ENCODE measurements at regions not wholly inside any gene's neighbourhood (a gene's known extent, or its start where the extent isn't known, plus 50 kb on each side); places are given as distances from the start of the nearest gene placed in this dataset.

DNA sequence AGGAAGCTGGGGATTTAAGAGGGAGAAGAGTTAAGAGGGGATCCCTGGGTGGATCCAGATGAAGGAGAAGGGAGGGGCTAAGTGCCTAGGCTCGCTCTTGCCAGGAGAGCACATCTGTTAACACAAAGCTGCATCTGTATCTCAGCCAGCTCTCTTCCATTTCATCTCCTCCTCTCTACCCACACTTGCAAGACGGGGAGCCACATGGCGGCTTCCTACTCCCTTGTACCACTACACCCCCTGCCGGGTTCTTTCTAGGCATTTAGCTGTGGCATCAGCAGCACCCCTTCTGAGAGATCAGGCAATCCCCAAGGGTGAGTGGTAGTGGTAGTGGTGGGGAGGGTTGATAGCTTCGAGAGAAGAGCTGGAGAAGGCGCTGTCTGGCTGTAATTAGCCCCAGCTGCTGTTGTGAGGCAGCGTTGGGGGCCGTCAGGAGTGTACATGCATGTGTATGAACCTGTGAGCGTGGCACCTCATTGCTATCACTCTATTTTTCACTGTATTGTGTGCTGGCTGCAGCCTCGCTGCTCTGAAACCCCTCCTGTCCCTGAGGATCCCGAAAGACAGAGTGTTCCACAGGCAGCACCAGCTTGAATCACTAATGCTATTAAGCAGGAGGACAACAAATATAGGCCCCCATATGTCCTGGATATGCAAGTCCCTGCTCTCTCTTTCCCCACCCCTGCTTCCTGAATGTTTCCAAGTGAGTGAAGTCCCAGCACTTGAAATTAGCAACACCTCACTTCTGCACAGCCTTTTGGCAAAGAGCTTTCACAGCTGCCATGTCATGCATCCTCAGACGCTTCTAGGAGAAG lies 73.7 kb downstream of the RTL9 start:
- no peak for FAIRE-seq

DNA sequence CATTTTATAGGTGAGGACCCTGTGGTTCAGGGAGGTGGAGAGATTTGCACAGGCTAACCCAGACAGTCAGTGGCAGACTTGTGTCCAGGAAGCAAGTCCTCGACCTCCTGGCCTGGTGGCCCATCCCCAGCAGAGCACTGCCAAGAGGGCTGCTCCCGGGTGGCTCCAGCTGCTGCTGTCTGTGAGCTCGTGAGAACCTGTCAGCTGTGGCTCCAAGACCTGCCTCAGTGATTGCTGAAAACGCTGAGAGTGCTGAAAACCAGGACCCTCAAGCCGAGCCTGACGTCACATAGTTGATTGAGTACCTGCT lies 74.2 kb downstream of the RTL9 start:
- no peak for FAIRE-seq

DNA sequence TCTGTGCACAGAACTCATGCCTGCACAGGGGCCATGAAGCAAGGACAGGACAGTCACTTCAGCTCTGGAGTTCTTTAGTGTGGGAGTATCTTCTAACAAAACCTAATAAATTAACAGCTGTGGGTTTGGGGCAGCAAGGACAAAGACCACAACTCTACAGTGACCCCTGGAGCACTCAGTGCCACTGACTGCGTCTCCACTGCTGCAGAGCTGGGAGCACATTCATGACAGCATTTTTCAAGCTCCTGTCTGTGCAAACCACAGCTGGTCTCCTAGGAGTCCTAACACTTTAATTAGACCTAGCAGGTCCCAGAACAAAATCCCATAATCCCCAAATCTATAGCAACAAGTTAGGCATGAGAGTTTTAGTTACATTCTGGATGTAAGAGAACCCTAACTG lies 76.5 kb downstream of the RTL9 start:
- no peak for FAIRE-seq

DNA sequence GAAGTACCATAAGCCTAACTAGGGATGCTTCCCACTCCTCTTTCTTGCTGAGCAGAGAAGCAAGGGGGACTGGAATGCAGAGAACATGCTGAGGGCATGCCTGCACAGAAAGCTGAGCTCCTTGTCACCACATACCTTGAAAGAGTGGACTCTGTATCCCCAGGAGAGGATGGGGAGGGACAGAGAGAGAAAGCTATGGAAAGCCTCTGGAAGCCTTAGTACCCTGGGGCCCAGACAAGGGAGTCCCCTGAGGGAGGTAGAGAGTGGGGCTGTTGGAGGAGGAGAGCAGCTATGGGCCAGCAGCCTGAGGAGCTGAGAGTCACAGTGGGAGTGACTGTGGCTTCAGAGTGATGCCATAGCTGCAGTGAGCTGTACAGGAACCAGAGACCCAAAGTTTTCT lies 77.9 kb downstream of the RTL9 start:
- FAIRE-seq: no peak

DNA sequence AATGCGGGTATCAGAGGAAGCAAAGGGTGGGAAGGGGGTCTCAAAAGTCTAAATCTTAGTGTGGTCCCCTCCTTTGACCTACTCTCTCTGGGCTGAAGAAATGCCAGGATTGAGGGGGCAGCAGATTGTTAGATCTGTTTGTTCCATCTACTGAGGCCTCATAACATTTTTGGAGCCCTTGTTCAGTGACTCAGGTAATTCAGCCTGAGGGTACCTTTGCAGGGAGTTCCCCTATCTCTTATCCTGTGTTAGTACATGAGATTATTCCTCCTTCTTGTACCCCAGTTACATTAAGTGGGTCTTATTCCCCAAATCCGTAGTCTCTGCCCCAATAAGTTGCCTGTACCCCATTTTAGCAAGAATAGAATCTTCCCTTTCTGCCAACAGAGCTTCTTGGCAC lies 79.0 kb downstream of the RTL9 start:
- FAIRE-seq: no peak

DNA sequence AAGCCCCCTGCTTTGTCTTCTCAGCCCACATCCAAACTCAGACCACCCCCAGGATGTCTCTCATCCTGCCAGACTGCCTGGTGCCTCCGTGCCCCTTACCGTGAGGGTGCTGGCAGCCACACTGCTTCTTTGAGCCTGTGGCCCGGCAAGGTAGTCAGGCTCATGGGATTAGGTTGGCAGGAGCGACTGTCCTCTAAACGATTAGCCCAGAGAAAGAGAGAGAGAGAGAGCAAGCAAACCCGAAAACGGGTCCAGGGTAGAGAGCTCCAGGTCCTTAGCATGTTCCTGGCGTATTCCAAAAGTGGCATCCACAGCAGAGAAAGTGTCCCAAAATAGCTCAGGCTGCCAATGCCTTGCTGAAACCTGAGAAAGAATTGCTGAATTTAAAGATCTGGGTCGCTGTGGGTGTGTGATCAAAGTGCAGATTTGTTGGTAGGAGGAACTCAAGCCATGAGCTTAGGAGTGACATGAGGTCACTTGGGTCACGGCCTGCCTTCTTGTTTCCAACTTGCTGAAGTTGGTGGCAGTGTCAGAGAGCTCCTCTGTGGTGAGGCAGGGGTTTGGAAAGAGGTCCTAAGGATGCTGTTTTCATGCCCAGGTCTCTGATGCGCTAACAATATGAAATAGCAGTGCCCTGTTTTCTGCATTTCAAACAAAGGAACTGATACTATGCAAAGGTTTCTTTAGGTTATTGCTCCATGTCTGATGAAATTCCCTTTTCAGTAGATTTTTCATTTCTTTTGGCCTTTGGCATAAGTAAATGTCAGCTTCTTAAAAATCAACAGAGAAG lies 81.6 kb downstream of the RTL9 start:
- no peak for FAIRE-seq

DNA sequence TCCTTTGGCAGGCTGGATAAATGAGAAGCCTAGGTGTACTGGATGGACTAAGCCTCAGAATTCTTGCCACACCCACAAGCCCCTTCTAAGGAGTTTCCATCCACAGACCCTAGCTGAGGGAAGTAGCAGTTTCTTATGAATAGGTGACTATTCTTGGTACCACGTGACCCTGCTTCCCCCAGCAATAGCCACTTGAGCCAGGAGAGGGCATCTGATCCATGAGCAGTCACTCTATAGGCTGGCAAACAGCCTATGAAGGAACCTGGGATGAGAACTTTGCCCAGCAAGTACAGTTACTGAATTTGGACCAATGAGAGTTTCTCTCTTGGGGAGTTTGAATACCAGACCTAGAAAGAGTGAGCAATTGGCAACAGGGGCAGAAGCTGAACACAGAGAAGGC lies 84.0 kb downstream of the RTL9 start:
- FAIRE-seq: no peak

DNA sequence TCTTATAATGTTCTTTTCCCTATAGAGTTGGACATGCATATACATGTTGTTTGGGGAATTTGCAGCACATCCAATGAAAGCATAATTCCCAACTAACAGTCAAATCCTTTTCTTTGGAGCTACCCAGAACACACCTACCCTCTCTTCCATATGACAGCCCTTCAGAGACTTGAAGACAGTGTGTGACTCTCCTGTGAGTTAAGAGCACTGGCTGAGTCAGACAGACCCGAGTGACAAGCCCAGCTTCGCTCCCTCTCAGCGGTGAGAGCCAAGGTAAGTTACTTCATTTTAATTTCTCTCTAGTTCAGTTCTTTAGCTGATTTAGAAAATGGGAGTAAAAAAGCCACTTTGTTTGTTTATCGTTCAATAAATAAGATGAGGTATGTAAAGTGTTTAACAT lies 86.3 kb downstream of the RTL9 start:
- no peak for FAIRE-seq

DNA sequence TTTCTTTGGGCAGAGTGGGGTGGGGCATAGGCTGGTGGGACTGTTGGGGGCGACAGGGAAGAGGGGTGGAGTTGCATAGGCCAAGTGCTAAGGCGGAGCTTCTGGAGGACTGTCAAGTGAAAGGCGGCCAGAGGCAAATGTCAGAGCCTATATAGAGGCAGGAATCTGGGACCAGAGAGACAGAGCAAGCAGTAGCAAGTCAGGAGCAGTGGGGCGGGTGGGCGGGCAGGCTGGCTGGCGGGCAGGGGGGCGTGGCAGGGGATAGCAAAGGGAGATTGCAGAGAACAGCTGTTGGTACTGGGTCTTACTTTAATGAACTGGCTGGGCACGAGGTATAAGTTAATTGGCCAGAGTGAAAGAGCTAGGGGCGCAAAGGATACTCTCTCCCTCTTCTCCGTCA lies 89.8 kb downstream of the RTL9 start:
- no peak for FAIRE-seq

DNA sequence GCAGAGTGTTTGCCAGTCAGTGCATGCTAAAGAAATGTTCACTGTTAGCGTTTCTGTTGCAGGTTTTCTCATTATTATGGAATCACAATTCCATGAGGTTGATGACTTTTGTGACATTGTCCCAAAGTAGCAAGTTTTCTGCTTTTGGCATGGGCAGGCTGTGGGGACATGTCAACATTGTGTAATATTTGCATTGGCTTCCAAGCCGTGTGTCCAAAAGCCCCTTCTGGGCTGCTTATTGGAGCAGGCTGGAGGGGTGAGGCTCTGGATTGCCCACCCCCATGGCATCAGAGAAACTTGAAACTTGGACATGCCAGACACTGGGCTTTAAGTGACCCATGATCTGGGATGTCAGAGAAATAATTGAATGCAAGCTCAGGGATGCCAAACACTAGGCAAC lies 90.7 kb downstream of the RTL9 start:
- FAIRE-seq: no peak

DNA sequence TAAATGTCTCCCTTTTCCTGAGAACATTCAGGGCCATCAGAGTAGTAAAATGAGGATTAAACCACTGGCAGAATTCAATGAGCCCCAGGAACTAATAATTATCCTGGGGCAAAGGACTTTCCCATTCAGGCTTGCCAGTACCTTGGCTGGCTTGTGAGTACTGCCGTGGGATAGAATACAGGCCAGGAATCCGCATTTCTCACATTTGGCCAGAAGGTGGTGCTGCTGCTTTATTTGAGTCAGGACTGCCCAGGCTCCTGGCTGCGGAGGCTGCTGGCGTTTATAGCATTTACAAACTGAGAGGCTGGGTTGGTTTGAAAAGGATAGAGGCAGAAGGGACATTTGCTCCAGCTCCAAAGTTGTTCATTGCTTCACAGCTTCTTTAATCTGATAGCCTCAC lies 91.4 kb downstream of the RTL9 start:
- peak; percentile 8 for FAIRE-seq

DNA sequence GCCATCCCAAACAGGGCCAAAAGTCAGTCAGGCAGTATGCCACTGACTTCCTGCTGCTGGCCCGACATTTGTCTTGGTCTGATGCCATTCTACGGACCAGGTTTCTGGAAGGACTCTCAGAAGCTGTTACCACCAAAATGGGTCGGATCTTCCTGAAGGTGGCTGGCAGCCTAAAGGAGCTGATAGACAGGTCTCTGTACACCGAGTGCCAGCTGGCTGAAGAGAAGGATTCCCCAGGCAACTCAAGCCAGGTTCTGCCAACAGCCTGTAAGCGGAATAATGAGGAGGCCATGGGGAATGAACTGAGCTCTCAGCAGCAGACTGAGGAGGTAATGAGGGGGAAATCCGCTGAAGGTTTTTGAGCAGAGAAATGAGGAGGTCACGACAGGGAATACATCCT lies 95.7 kb downstream of the RTL9 start:
- FAIRE-seq: no peak

DNA sequence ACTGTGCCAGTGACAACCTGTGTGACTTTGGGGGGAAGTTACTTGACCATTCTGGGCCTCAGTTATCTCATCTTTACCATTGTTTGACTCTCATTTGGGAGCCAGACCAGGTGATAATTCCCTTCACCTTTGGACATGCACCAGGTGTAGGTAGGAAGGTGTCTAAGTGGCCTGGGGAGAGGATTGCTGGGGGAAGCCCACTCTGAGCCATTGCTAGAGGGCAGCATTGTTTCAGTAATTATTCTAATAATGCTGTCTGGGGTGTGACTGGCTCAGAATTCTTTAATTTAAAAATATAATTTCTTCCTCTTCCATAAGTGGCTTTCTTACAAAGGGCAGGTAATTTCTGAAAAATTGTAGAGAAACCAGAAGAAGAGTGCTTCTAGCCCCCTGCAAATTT lies 104.3 kb downstream of the RTL9 start:
- no peak for FAIRE-seq

DNA sequence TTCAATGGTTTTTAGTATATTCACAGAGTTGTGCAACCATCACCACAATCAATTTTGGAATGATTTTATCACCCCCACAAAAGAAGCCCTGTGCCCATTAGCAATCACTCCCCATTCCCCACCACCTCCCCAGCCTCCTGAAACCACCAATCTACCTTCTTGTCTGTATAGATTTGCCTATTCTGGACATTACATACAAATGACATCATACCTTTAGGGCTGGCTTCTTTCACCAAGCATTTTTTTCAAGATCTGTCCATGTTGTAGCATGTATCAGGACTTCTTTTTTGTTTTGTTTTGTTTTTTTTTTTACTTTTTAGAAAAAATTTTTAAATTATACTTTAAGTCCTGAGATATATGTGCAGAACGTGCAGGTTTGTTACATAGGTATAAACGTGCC lies 108.1 kb downstream of the RTL9 start:
- no peak for FAIRE-seq

DNA sequence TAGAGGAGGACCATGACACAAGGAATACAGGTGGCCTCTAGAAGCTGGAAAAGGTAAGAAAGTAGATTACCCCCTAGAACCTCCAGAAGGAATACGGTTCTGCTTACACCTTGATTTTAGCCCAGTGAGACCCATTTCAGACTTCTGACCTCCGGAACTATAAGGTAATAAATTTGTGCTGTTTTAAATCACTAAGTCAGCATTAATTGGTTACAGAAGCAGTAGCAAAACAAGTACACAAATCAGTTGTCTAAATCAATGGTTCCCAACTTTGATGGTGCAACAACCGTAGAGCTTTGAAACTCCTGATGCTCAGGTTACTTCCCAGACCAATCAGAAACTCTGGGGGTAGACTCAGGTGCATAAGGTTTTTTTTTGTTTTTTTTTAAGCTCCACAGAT lies 113.6 kb downstream of the RTL9 start:
- no peak for FAIRE-seq

DNA sequence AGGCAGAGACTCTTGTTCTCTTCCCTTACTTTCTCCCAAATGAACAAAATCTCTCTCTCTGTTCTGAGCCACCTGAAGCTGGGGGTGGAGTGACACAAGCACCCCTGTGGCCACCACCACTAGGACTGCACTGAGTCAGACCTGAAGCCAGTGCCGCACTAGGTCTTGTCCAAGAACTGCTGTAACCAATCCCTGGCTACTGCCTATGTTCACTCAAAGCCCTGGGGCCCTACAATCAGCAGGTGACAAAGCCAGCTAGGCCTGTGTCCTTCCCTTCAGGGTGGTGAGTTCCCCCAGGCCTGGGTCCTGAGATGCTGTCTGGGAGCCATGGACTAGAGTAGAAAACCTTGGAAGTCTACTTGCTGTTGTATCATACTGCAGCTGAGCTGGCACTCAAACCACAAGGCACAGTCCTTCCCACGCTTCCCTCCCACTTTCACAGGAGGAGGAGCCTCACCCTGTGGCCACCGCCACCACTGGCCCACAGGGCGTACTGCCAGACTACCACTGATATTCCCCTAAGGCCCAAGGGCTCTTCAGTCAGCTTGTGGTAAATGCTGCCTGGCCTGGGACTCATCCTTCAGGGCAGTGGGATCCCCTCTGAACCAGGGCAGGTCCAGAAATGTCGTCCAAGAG lies 119.1 kb downstream of the RTL9 start:
- no peak for FAIRE-seq

DNA sequence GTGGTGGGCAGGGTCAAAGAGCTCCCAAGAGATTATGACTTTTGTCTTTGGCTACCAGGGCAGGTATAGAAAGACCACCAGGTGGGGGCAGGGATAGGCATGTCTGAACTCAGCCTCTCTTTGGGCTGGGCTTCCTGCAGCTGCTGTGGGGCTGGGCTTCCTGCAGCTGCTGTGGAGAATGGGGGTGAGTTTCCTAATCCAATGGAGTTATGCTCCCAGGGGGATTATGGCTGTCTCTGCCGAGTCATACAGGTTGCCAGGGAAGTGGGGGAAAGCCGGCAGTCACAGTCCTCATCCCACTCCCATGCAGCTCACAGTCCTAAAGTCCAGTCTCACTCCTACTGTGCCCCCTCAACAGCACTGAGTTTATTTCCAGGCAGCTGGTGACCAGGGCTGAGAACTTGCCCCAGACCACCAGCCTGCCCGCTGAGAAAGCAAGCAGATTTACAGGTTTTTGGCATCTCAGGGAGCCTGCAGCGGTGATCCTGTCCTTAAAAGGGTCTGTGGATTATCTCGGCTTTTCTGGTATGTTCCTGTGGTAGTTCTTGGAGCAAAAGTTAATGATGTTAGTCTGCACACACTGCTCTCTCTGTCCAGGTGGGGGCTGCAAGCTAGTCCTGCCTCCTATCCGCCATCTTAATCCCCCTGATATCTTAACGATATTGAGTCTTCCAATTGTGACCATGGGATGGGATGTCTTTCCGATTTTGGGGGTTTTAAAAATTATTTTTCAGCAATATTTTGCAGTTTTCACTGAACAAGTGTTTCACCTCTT lies 133.4 kb downstream of the RTL9 start:
- no peak for FAIRE-seq

DNA sequence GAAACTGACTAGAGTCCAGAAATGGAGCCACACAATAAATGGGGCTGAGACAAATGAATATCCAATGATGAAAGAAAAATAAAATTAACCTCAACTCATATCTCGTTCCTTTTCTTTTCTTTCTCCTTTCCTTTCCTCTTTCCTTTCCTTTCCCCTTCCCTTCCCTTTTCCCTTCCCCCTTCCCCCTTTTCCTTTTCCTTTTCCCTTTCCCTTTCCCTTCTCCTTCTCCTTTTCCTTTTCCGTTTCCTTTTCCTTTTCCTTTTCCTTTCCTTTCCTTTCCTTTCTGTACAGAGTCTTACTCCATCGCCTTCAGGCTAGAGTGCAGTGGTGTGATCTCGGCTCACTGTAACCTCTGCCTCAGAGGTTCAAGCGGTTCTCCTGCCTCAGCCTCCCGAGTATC lies 146.3 kb downstream of the RTL9 start:
- no peak for FAIRE-seq

DNA sequence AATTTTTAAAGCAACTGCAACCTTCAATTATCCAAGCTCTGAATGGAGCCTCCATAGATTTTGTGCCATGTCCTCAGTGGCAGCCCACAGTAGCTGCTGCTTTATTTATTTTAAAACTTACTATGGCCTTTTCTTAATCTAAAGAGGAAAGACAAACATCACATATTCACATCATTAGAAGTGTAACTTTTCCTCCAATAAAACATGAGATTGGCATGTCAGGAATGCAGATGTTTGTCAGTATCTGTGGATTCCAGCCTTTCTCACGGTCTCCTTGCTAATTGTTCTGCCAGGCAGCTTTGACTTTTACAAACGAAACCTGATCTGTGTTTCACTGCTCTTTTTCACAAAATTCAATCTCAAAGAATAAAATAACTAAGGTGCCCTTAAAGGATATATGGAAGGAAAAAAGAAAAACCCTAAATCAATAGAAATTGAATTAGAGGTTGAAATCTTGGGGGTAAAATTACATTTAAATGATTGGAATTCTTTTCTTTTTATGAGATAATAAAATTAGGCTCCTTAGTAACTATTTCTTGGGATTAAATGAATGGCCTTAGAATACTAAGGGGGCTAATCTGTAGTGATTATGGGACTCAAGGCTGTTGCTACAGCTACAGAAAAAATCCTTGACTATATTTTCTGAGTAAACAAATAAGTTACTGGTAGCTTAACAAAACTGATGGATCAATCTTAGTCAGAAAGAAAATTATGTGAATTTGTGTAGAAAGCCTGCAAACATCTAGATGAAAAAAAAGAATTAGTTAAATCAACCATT lies 151.3 kb downstream of the RTL9 start:
- FAIRE-seq: no peak

DNA sequence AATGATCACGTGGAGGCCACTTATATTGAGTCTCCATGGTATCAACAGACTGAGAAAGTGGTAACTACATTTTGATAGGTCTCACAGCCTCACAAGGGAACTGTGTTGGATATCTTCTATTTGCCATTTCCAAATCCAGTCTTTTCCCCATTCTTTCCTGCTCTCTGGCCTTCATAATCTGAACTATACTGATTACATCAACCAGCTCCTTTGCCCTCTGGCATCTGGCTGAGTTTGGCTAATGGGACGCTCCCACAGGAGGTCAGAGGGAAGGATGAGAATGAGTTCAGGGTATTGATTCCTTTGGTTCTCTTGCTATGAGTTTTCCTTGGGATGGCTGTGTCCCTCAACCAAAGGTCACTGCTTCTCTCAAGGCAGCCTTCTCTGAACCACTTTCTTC lies 152.6 kb downstream of the RTL9 start:
- no peak for FAIRE-seq

DNA sequence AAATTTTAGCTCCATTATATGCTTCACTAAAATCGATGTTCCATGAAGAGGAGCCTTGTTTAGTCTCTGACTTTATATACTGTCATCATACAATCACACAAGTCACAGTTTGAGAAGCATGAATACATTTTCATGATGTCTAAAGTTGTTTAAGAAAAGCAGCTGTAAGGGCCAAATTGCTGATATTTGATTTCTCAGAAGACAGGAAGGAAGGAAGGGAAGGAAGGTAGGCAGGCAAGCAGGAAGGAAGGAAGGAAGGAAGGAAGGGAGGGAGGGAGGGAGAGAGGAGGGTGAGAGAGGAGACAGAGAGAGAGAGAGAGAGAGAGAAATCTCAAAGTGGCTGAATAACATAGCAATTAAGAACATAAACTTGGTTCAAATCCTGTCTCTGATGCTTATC lies 153.7 kb downstream of the RTL9 start:
- FAIRE-seq: no peak

DNA sequence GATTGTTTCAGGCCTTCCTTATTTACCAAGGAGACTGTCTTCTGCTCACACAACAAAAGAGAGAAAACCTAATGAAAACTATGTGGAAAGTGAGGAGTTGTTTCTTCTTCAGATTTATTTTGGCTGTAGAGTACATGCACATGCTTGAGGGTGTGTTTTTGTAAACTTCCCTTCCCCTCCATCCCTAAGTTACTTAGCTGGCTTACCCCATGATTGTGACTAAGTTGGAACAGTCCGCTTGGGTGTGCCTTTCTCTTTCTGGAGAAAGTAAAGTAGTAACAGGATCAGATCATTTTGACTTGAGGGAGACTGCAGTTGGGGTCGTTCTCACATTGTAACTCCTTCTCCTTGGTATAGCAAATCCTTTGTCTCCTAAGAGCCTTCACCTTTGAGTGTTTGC lies 155.9 kb downstream of the RTL9 start:
- no peak for FAIRE-seq

DNA sequence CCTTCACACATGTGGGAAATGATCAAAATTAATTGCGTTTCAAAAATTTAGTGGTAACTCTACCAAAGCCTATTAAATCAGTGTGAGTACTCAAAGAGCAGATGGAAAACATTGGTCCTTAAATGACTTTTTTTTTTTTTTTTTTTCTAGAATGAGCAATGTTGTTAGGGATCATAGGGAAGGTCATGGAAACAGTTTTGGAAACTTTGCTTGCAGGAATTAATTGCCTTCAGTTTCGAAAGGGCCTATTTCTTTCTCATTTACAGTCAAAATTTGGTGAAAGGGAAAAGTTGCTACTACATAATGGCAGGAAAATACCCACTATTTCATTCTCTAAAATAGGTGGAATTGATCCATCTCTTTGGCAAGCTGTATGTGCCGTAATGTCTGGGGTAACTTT lies 160.9 kb downstream of the RTL9 start:
- no peak for FAIRE-seq

Measured in endometrium (tissue), 2 donors.